22Rv1 (cell line): ENCODE measurements at regions not wholly inside any gene's neighbourhood (a gene's known extent, or its start where the extent isn't known, plus 50 kb on each side); places are given as distances from the start of the nearest gene placed in this dataset.

ENCODE experiments used
- CTCF ChIP-seq: fragments of 450-650 bp; IDR thresholded peaks from 2 replicates; pipeline ENCODE4 v1.5.1; 2017; ENCODE audit warnings: mild to moderate bottlenecking
- ZFX ChIP-seq: fragments of 450-650 bp; IDR thresholded peaks from 2 replicates; pipeline ENCODE4 v1.6.1; 2017; ENCODE audit warnings: antibody characterized with exemption, borderline replicate concordance

- TF ChIP-seq CTCF (no peak), ZFX (no peak)
Measured at GRCh38 chr6:163844357-163844756, 429.8 kb downstream of the QKI start.
